Ascending aorta (tissue), 2 donors: ENCODE measurements at regions not wholly inside any gene's neighbourhood (a gene's known extent, or its start where the extent isn't known, plus 50 kb on each side); places are given as distances from the start of the nearest gene placed in this dataset.

Experiments
- DNase-seq, 2 donors: peaks; one replicate each; pipeline ENCODE4 v3.0.0-alpha.2; 2019; ENCODE audit warnings: low spot score in 2 of 2
- H3K27ac ChIP-seq, 2 donors: fragments of 200-600 bp; sonication (generic); one replicate each; pipeline ENCODE4 v1.5.1; 2016 to 2017; ENCODE audit warnings: mild to moderate bottlenecking in 1 of 2
- H3K27me3 ChIP-seq: fragments of 200-600 bp; sonication (generic); one replicate; pipeline ENCODE4 v1.5.1; 2017
- H3K36me3 ChIP-seq, 2 donors: fragments of 200-600 bp; sonication (generic); one replicate each; pipeline ENCODE4 v1.5.1; 2016
- H3K4me1 ChIP-seq, 2 donors: fragments of 200-600 bp; sonication (generic); one replicate each; pipeline ENCODE4 v1.5.1; 2016 to 2017; ENCODE audit warnings: mild to moderate bottlenecking in 1 of 2
- H3K4me3 ChIP-seq, 2 donors: fragments of 200-600 bp; sonication (generic); one replicate each; pipeline ENCODE4 v1.5.1; 2016 to 2017; ENCODE audit warnings: mild to moderate bottlenecking in 1 of 2
- H3K9me3 ChIP-seq, 2 donors: fragments of 200-600 bp; sonication (generic); one replicate each; pipeline ENCODE4 v1.5.1; 2016
- intact Hi-C: fragments of 100-400 bp; cut with DNase I; formaldehyde crosslinking; loops from one replicate; pipeline ENCODE4 v1.15.1; 2023
- TF ChIP-seq, protein P1 (sequence below), 3 experiments: fragments of 200-600 bp in 2 of 3; fragments of 450-650 bp in 1 of 3; sonication (generic) in 2 of 3; IDR thresholded peaks; one replicate each; pipeline ENCODE4 v1.5.1; 2016 to 2019; ENCODE audit warnings: antibody characterized with exemption in 3 of 3, mild to moderate bottlenecking in 1 of 3, moderate library complexity in 1 of 3

- H3K9me3 ChIP-seq, result no peaks in the 10 kb centered on the region
- no peak overlapping the region for H3K27ac ChIP-seq
- DNase-seq, result no peak
- H3K4me1 ChIP-seq, result peaks cover 0 to 4% of the 10 kb centered on the region in 2 donors
- no peaks in the 10 kb centered on the region for H3K36me3 ChIP-seq
- TF ChIP-seq, protein P1, sequence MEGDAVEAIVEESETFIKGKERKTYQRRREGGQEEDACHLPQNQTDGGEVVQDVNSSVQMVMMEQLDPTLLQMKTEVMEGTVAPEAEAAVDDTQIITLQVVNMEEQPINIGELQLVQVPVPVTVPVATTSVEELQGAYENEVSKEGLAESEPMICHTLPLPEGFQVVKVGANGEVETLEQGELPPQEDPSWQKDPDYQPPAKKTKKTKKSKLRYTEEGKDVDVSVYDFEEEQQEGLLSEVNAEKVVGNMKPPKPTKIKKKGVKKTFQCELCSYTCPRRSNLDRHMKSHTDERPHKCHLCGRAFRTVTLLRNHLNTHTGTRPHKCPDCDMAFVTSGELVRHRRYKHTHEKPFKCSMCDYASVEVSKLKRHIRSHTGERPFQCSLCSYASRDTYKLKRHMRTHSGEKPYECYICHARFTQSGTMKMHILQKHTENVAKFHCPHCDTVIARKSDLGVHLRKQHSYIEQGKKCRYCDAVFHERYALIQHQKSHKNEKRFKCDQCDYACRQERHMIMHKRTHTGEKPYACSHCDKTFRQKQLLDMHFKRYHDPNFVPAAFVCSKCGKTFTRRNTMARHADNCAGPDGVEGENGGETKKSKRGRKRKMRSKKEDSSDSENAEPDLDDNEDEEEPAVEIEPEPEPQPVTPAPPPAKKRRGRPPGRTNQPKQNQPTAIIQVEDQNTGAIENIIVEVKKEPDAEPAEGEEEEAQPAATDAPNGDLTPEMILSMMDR (IDR thresholded peaks at IDR 0.05), result no peak
- H3K4me3 ChIP-seq, result no peak overlapping the region
- H3K27me3 ChIP-seq, result no peaks in the 10 kb centered on the region
- intact Hi-C loops, result loop anchor here (5.0 to 10.0 kb wide), 2 partner anchors 82 to 1746 kb away; no protein-coding TSS in a partner anchor
These were observed 967.0 kb upstream of the NRXN1 start for GRCh38 chr2:51998890-51999289.

DNA sequence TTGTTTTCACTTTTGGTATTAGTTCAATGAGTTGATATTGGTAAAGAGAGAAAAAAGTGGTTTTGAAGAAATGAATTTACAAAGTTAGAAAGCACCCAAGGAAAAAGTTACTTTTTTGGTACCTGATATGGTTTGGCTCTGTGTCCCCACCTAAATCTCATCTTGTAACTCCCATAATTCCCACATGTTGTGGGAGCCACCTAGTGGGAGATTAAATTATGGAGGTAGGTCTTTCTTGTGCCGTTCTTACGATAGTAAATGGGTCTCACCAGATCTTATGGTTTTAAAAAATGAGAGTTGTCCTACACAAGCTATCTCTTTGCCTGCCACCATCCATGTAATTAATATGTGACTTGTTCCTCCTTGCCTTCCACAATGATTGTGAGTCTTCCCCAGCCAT lies 965.6 kb upstream of the NRXN1 start:
- Histone ChIP-seq H3K27ac (peak overlapping the region in 1 of 2 donors; percentile 2), H3K36me3 (no peaks in the 10 kb centered on the region), H3K27me3 (no peaks in the 10 kb centered on the region), H3K4me3 (no peak overlapping the region), H3K4me1 (peaks cover 0 to 4% of the 10 kb centered on the region in 2 donors), H3K9me3 (no peaks in the 10 kb centered on the region)
- intact Hi-C loops, result loop anchor here (5.0 to 10.0 kb wide), 2 partner anchors 80 to 1747 kb away; no protein-coding TSS in a partner anchor
- DNase-seq, result no peak
- TF ChIP-seq, protein P1 (IDR thresholded peaks at IDR 0.05), result no peak

GRCh38 chr2:51995293-51995692 lies 963.4 kb upstream of the NRXN1 start:
- TF ChIP-seq, protein P1 (IDR thresholded peaks at IDR 0.05), result no peak
- intact Hi-C loops, result loop anchor here (5.0 to 10.0 kb wide), 2 partner anchors 78 to 1750 kb away; no protein-coding TSS in a partner anchor
- Histone ChIP-seq H3K4me3 (no peak overlapping the region), H3K27me3 (no peaks in the 10 kb centered on the region), H3K9me3 (no peaks in the 10 kb centered on the region), H3K36me3 (no peaks in the 10 kb centered on the region), H3K4me1 (peaks cover 0 to 4% of the 10 kb centered on the region in 2 donors), H3K27ac (no peak overlapping the region)
- DNase-seq, result no peak

DNA sequence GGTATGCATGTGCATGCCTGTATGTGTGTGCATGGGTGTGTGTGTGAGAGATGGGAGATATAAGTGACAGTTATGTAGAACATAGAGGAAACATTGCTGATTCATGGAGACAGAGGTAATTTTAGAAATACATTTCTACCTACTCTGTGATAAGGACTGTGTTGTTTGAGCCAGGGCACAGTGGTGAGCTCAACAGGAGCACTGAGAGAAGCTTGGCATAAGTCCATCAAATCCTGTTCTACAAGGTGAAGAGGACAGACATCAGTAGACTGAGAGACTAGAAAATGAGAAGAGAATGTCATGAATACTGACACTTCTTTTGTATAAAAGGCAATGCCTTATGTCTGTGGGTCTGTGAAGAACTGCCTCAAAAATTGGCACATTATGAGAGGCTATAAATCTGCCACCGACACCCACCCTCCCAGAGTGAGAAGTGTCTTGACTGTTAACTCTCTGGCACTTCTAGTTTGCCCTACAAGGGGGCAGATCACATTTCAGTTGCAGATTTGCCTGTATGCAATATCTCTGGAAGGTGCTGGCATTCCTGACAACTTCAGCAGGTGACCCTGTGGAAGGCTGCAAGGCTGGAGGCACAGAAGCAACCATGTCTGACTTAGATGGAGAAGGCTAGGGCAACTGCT lies 962.3 kb upstream of the NRXN1 start:
- Histone ChIP-seq H3K9me3 (no peaks in the 10 kb centered on the region), H3K27ac (no peak overlapping the region), H3K36me3 (no peaks in the 10 kb centered on the region), H3K4me3 (no peak overlapping the region), H3K27me3 (no peaks in the 10 kb centered on the region), H3K4me1 (peaks cover 0 to 4% of the 10 kb centered on the region in 2 donors)
- TF ChIP-seq, protein P1 (IDR thresholded peaks at IDR 0.05), result no peak
- no peak for DNase-seq
- intact Hi-C loops, result loop anchor here (10.0 kb wide), 1 partner anchor 1751 kb away; no protein-coding TSS in a partner anchor

- DNase-seq, result no peak
- no peaks in the 10 kb centered on the region for H3K9me3 ChIP-seq
- no peak overlapping the region for H3K27ac ChIP-seq
- no peaks in the 10 kb centered on the region for H3K36me3 ChIP-seq
- no peaks in the 10 kb centered on the region for H3K27me3 ChIP-seq
- H3K4me1 ChIP-seq, result no peaks in the 10 kb centered on the region
- intact Hi-C loops, result loop anchor here (10.0 kb wide), 1 partner anchor 1754 kb away; no protein-coding TSS in a partner anchor
- H3K4me3 ChIP-seq, result no peak overlapping the region
- TF ChIP-seq, protein P1 (IDR thresholded peaks at IDR 0.05), result no peak
These were observed 958.8 kb upstream of the NRXN1 start for GRCh38 chr2:51990684-51991083.
